ENCODE measurements at regions not wholly inside any gene's neighbourhood (a gene's known extent, or its start where the extent isn't known, plus 50 kb on each side); places are given as distances from the start of the nearest gene placed in this dataset.

GRCh38 chr22:27680636-27681035, 120.9 kb downstream of the MN1 start:
- no peak for DNase-seq (ENCODE audit: low spot score)
- no peak overlapping the region for H3K27ac ChIP-seq
- ChIA-PET POLR2A (ENCODE audit: low non-redundant PET) (no interaction called here), CTCF (no interaction called here)
- no peak for TF ChIP-seq CTCF (conservative IDR thresholded peaks at IDR 0.05; ENCODE audit: low read depth)

- no peak overlapping the region for H3K27ac ChIP-seq
- ChIA-PET CTCF (no interaction called here), POLR2A (ENCODE audit: low non-redundant PET) (no interaction called here)
Observed at GRCh38 chr22:27681037-27681436, 120.5 kb downstream of the MN1 start.

GRCh38 chr22:27682437-27682836, 119.1 kb downstream of the MN1 start:
- ChIA-PET POLR2A (ENCODE audit: low non-redundant PET) (no interaction called here), CTCF (interaction anchor here (0.6 kb wide), 2 partner anchors 82 to 1220 kb away, joined by 3 read pairs; no protein-coding TSS in a partner anchor)
- H3K27ac ChIP-seq: no peak overlapping the region
- no peak for TF ChIP-seq CTCF (conservative IDR thresholded peaks at IDR 0.05; ENCODE audit: low read depth)
- no peak for DNase-seq (ENCODE audit: low spot score)

More at GRCh38 chr22:27681037-27681436, 120.5 kb downstream of the MN1 start:
- no peak for TF ChIP-seq CTCF (conservative IDR thresholded peaks at IDR 0.05; ENCODE audit: low read depth)
- no peak for DNase-seq (ENCODE audit: low spot score)

GRCh38 chr22:27684901-27685300, 116.7 kb downstream of the MN1 start:
- POLR2A ChIA-PET (ENCODE audit: low non-redundant PET): no interaction called here
- no peak for TF ChIP-seq CTCF (conservative IDR thresholded peaks at IDR 0.05; ENCODE audit: low read depth)
- DNase-seq (ENCODE audit: low spot score): no peak
- CTCF ChIA-PET: no interaction called here
- H3K27ac ChIP-seq: no peak overlapping the region

GRCh38 chr22:27685515-27685914, 116.0 kb downstream of the MN1 start:
- CTCF ChIA-PET: interaction anchor here (0.7 kb wide), 1 partner anchor 928 kb away, joined by 4 read pairs; no protein-coding TSS in a partner anchor
- H3K27ac ChIP-seq: no peak overlapping the region
- TF ChIP-seq CTCF (conservative IDR thresholded peaks at IDR 0.05; ENCODE audit: low read depth): no peak
- no peak for DNase-seq (ENCODE audit: low spot score)
- POLR2A ChIA-PET (ENCODE audit: low non-redundant PET): no interaction called here

- H3K27ac ChIP-seq: no peak overlapping the region
Observed at GRCh38 chr22:27685970-27686369, 115.6 kb downstream of the MN1 start.

More at GRCh38 chr22:27685970-27686369, 115.6 kb downstream of the MN1 start:
- no peak for TF ChIP-seq CTCF (conservative IDR thresholded peaks at IDR 0.05; ENCODE audit: low read depth)
- POLR2A ChIA-PET (ENCODE audit: low non-redundant PET): no interaction called here
- no peak for DNase-seq (ENCODE audit: low spot score)
- CTCF ChIA-PET: interaction anchor here (0.6 to 0.7 kb wide), 2 partner anchors 8 to 929 kb away, joined by 3 to 4 read pairs; no protein-coding TSS in a partner anchor
